H1 (cell line): ENCODE measurements at regions not wholly inside any gene's neighbourhood (a gene's known extent, or its start where the extent isn't known, plus 50 kb on each side); places are given as distances from the start of the nearest gene placed in this dataset.

Experiments used
- BRCA1 ChIP-seq: IDR thresholded peaks from 2 replicates; pipeline ENCODE4 v1.6.1; 2012; ENCODE audit warnings: low read depth, low read length, improper control_type of control experiment
- EZH2 ChIP-seq: fragments of 200-600 bp; sonication (generic); IDR thresholded peaks from 2 replicates; pipeline ENCODE4 v1.7.1; 2012; ENCODE audit warnings: low read depth, mild to moderate bottlenecking, moderate library complexity, low read length, inconsistent platforms; ENCODE audit not compliant: severe bottlenecking
- HDAC2 ChIP-seq, 2 experiments: fragments of 300-600 bp in 1 of 2; sonication (generic) in 1 of 2; IDR thresholded peaks; 2 replicates each; pipeline ENCODE4 v1.6.1; 2011 to 2012; ENCODE audit warnings: low read depth in 2 of 2, low read length in 2 of 2, mild to moderate bottlenecking in 2 of 2, moderate library complexity in 2 of 2, borderline replicate concordance in 1 of 2, inconsistent platforms in 1 of 2
- NANOG ChIP-seq: IDR thresholded peaks from 2 replicates; pipeline ENCODE4 v1.6.1; 2011; ENCODE audit warnings: low read length, low read depth, mild to moderate bottlenecking, inconsistent platforms; ENCODE audit not compliant: insufficient read depth, poor library complexity, severe bottlenecking
- RAD21 ChIP-seq, 2 experiments: IDR thresholded peaks in 1 of 2; conservative IDR thresholded peaks in 1 of 2; 2 replicates each; pipeline ENCODE4 v1.6.1; 2011; ENCODE audit warnings: low read depth in 2 of 2, low read length in 2 of 2, improper control_type of control experiment in 1 of 2, inconsistent platforms in 1 of 2, mild to moderate bottlenecking in 1 of 2, moderate library complexity in 1 of 2
- RXRA ChIP-seq: IDR thresholded peaks from 2 replicates; pipeline ENCODE4 v1.6.1; 2011; ENCODE audit warnings: low read depth, mild to moderate bottlenecking, low read length, moderate library complexity; ENCODE audit not compliant: insufficient read depth
- SIN3A ChIP-seq, 2 experiments: IDR thresholded peaks in 1 of 2; conservative IDR thresholded peaks in 1 of 2; 2 replicates each; pipeline ENCODE4 v1.6.1; 2011 to 2012; ENCODE audit warnings: low read length in 2 of 2, improper control_type of control experiment in 1 of 2, low read depth in 1 of 2, mild to moderate bottlenecking in 1 of 2
- TCF12 ChIP-seq: IDR thresholded peaks from 2 replicates; pipeline ENCODE4 v1.6.1; 2011; ENCODE audit warnings: low read depth, mild to moderate bottlenecking, low read length
- TEAD4 ChIP-seq: IDR thresholded peaks from 2 replicates; pipeline ENCODE4 v1.6.1; 2012; ENCODE audit warnings: low read depth, low read length, inconsistent platforms, mixed read lengths
- YY1 ChIP-seq: IDR thresholded peaks from 2 replicates; pipeline ENCODE4 v1.6.1; 2011; ENCODE audit warnings: low read depth, mild to moderate bottlenecking, low read length
- TF ChIP-seq, protein P1 (sequence below): fragments of 300-600 bp; sonication (generic); IDR thresholded peaks from 2 replicates; pipeline ENCODE4 v1.7.1; 2012; ENCODE audit warnings: low read length, moderate library complexity, mild to moderate bottlenecking, inconsistent platforms; ENCODE audit not compliant: insufficient replicate concordance

DNA sequence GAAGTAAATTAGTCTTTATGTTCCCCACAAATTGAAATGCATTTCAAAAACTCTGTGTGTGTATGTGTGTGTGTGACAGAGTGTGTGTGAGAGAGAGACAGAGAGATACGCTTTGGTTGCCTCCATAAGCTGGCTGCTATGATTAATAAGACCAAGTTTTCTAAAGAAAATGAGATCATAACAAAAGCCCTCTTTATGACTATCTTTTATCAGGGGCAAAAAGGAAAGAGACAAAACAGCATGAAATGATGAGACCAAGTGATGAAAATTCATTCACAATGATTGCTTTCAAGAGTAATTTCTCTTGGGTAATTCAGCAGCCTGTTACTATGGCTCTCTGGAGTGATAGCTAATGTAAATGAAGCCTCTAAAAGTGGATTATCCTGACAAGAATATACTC, 277.6 kb upstream of the PLEKHG7 start (continued):
- TF ChIP-seq, protein P1, sequence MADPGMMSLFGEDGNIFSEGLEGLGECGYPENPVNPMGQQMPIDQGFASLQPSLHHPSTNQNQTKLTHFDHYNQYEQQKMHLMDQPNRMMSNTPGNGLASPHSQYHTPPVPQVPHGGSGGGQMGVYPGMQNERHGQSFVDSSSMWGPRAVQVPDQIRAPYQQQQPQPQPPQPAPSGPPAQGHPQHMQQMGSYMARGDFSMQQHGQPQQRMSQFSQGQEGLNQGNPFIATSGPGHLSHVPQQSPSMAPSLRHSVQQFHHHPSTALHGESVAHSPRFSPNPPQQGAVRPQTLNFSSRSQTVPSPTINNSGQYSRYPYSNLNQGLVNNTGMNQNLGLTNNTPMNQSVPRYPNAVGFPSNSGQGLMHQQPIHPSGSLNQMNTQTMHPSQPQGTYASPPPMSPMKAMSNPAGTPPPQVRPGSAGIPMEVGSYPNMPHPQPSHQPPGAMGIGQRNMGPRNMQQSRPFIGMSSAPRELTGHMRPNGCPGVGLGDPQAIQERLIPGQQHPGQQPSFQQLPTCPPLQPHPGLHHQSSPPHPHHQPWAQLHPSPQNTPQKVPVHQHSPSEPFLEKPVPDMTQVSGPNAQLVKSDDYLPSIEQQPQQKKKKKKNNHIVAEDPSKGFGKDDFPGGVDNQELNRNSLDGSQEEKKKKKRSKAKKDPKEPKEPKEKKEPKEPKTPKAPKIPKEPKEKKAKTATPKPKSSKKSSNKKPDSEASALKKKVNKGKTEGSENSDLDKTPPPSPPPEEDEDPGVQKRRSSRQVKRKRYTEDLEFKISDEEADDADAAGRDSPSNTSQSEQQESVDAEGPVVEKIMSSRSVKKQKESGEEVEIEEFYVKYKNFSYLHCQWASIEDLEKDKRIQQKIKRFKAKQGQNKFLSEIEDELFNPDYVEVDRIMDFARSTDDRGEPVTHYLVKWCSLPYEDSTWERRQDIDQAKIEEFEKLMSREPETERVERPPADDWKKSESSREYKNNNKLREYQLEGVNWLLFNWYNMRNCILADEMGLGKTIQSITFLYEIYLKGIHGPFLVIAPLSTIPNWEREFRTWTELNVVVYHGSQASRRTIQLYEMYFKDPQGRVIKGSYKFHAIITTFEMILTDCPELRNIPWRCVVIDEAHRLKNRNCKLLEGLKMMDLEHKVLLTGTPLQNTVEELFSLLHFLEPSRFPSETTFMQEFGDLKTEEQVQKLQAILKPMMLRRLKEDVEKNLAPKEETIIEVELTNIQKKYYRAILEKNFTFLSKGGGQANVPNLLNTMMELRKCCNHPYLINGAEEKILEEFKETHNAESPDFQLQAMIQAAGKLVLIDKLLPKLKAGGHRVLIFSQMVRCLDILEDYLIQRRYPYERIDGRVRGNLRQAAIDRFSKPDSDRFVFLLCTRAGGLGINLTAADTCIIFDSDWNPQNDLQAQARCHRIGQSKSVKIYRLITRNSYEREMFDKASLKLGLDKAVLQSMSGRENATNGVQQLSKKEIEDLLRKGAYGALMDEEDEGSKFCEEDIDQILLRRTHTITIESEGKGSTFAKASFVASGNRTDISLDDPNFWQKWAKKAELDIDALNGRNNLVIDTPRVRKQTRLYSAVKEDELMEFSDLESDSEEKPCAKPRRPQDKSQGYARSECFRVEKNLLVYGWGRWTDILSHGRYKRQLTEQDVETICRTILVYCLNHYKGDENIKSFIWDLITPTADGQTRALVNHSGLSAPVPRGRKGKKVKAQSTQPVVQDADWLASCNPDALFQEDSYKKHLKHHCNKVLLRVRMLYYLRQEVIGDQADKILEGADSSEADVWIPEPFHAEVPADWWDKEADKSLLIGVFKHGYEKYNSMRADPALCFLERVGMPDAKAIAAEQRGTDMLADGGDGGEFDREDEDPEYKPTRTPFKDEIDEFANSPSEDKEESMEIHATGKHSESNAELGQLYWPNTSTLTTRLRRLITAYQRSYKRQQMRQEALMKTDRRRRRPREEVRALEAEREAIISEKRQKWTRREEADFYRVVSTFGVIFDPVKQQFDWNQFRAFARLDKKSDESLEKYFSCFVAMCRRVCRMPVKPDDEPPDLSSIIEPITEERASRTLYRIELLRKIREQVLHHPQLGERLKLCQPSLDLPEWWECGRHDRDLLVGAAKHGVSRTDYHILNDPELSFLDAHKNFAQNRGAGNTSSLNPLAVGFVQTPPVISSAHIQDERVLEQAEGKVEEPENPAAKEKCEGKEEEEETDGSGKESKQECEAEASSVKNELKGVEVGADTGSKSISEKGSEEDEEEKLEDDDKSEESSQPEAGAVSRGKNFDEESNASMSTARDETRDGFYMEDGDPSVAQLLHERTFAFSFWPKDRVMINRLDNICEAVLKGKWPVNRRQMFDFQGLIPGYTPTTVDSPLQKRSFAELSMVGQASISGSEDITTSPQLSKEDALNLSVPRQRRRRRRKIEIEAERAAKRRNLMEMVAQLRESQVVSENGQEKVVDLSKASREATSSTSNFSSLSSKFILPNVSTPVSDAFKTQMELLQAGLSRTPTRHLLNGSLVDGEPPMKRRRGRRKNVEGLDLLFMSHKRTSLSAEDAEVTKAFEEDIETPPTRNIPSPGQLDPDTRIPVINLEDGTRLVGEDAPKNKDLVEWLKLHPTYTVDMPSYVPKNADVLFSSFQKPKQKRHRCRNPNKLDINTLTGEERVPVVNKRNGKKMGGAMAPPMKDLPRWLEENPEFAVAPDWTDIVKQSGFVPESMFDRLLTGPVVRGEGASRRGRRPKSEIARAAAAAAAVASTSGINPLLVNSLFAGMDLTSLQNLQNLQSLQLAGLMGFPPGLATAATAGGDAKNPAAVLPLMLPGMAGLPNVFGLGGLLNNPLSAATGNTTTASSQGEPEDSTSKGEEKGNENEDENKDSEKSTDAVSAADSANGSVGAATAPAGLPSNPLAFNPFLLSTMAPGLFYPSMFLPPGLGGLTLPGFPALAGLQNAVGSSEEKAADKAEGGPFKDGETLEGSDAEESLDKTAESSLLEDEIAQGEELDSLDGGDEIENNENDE, result no peak
- TF ChIP-seq TCF12 (no peak), YY1 (no peak), BRCA1 (no peak), HDAC2 (IDR thresholded peaks at IDR 0.05; ENCODE audit: borderline replicate concordance in 1 of 2, low read depth in 2 of 2, low read length in 2 of 2) (no peak), EZH2 (no peak), TEAD4 (no peak), NANOG (no peak), RAD21 (IDR thresholded peaks at IDR 0.05 in 1 of 2, conservative IDR thresholded peaks at IDR 0.05 in 1 of 2; ENCODE audit: low read depth in 2 of 2, low read length in 2 of 2) (no peak), RXRA (no peak), SIN3A (conservative IDR thresholded peaks at IDR 0.05 in 1 of 2, IDR thresholded peaks at IDR 0.05 in 1 of 2; ENCODE audit: low read depth in 1 of 2, low read length in 2 of 2) (no peak)
- TF ChIP-seq, all 59 proteins: peak for 0
